RWPE2 (cell line): ENCODE measurements at regions not wholly inside any gene's neighbourhood (a gene's known extent, or its start where the extent isn't known, plus 50 kb on each side); places are given as distances from the start of the nearest gene placed in this dataset.

ENCODE experiments used
- ATAC-seq: fragments of 200-7000 bp; cut with Tn5 transposase; 3 replicates; pipeline ENCODE4 v1.9.1; 2021; ENCODE audit warnings: low read depth
- DNase-seq: peaks from one replicate; pipeline ENCODE4 v3.0.0-alpha.2; 2020; ENCODE audit warnings: low spot score
- H3K27ac ChIP-seq: fragments of 450-650 bp; 2 replicates; pipeline ENCODE4 v1.5.1; 2017; ENCODE audit warnings: mild to moderate bottlenecking; ENCODE audit not compliant: poor library complexity, severe bottlenecking
- H3K27me3 ChIP-seq: fragments of 250-450 bp; sonication (Bioruptor Pico); 2 replicates; pipeline ENCODE4 v1.5.1; 2021; ENCODE audit warnings: mild to moderate bottlenecking, moderate library complexity; ENCODE audit not compliant: insufficient read depth, poor library complexity, severe bottlenecking
- H3K36me3 ChIP-seq: fragments of 250-450 bp; sonication (Bioruptor Pico); 2 replicates; pipeline ENCODE4 v1.5.1; 2020; ENCODE audit warnings: low read depth, mild to moderate bottlenecking, moderate library complexity
- H3K4me1 ChIP-seq: fragments of 250-450 bp; sonication (Bioruptor Pico); 2 replicates; pipeline ENCODE4 v1.5.1; 2021; ENCODE audit warnings: mild to moderate bottlenecking, moderate library complexity; ENCODE audit not compliant: insufficient read depth, poor library complexity, severe bottlenecking
- H3K4me3 ChIP-seq: fragments of 250-450 bp; sonication (Bioruptor Pico); 2 replicates; pipeline ENCODE4 v1.5.1; 2021; ENCODE audit warnings: mild to moderate bottlenecking, moderate library complexity; ENCODE audit not compliant: severe bottlenecking
- H3K9me3 ChIP-seq: fragments of 250-450 bp; sonication (Bioruptor Pico); 2 replicates; pipeline ENCODE4 v1.5.1; 2021; ENCODE audit warnings: mild to moderate bottlenecking, moderate library complexity; ENCODE audit not compliant: severe bottlenecking
- CTCF ChIP-seq: fragments of 450-650 bp; IDR thresholded peaks from one replicate; pipeline ENCODE4 v1.5.1; 2017; ENCODE audit warnings: mild to moderate bottlenecking, moderate library complexity; ENCODE audit not compliant: poor library complexity, severe bottlenecking

GRCh38 chr9:1337169-1337568, 287.0 kb downstream of the DMRT2 start:
- Histone ChIP-seq H3K9me3 (no peaks in the 10 kb centered on the region), H3K27me3 (no peaks in the 10 kb centered on the region), H3K4me3 (no peak overlapping the region), H3K27ac (no peak overlapping the region), H3K4me1 (peaks cover 4% of the 10 kb centered on the region), H3K36me3 (no peaks in the 10 kb centered on the region)
- ATAC-seq (peak; percentile 89), DNase-seq (no peak)
- peak; percentile 66 for TF ChIP-seq CTCF

GRCh38 chr9:1340390-1340789, 290.2 kb downstream of the DMRT2 start:
- H3K4me1 ChIP-seq: peaks cover 4% of the 10 kb centered on the region
- no peak for TF ChIP-seq CTCF
- no peaks in the 10 kb centered on the region for H3K36me3 ChIP-seq
- H3K27ac ChIP-seq: no peak overlapping the region
- no peaks in the 10 kb centered on the region for H3K27me3 ChIP-seq
- no peaks in the 10 kb centered on the region for H3K9me3 ChIP-seq
- no peak for ATAC-seq
- no peak overlapping the region for H3K4me3 ChIP-seq
- no peak for DNase-seq

GRCh38 chr9:1353291-1353690, 303.1 kb downstream of the DMRT2 start:
- DNase-seq: no peak
- Histone ChIP-seq H3K4me3 (no peak overlapping the region), H3K4me1 (no peaks in the 10 kb centered on the region), H3K27me3 (no peaks in the 10 kb centered on the region), H3K36me3 (no peaks in the 10 kb centered on the region), H3K9me3 (no peaks in the 10 kb centered on the region), H3K27ac (no peak overlapping the region)
- no peak for TF ChIP-seq CTCF
- peak; percentile 44 for ATAC-seq

GRCh38 chr9:1354086-1354485, 303.9 kb downstream of the DMRT2 start:
- no peak for ATAC-seq
- Histone ChIP-seq H3K27ac (no peak overlapping the region), H3K9me3 (no peaks in the 10 kb centered on the region), H3K4me3 (no peak overlapping the region), H3K4me1 (no peaks in the 10 kb centered on the region), H3K27me3 (no peaks in the 10 kb centered on the region), H3K36me3 (no peaks in the 10 kb centered on the region)
- no peak for DNase-seq
- TF ChIP-seq CTCF: no peak

- Histone ChIP-seq H3K4me3 (no peak overlapping the region), H3K27ac (no peak overlapping the region), H3K9me3 (no peaks in the 10 kb centered on the region), H3K4me1 (no peaks in the 10 kb centered on the region), H3K27me3 (no peaks in the 10 kb centered on the region), H3K36me3 (no peaks in the 10 kb centered on the region)
- no peak for TF ChIP-seq CTCF
- DNase-seq: no peak
- ATAC-seq: no peak
These were observed 304.4 kb downstream of the DMRT2 start for GRCh38 chr9:1354606-1355005.
